ENCODE measurements at regions not wholly inside any gene's neighbourhood (a gene's known extent, or its start where the extent isn't known, plus 50 kb on each side); places are given as distances from the start of the nearest gene placed in this dataset.
A peak's percentile ranks its signal among the peaks of the same experiment; 100 is the strongest.
"Not testable (repeated sequence)": the region's sequence is repeated elsewhere in the genome, so short reads cannot be mapped to it uniquely, and the experiment has no call there.

GRCh38 chr13:84645196-84646012 lies 763.1 kb upstream of the SLITRK1 start:
- no peak for DNase-seq (ENCODE audit: low read depth in 3 of 3, low spot score in 2 of 3)

GRCh38 chr13:84641491-84641890 lies 759.2 kb upstream of the SLITRK1 start:
- no peak for DNase-seq (ENCODE audit: low read depth in 3 of 3, low spot score in 2 of 3)

GRCh38 chr13:84640691-84641090 lies 758.4 kb upstream of the SLITRK1 start:
- no peak for DNase-seq (ENCODE audit: low read depth in 3 of 3, low spot score in 2 of 3)

- DNase-seq (ENCODE audit: low read depth in 3 of 3, low spot score in 2 of 3) = no peak
These were observed 748.2 kb upstream of the SLITRK1 start for GRCh38 chr13:84630476-84630875.

GRCh38 chr13:84616864-84617263 lies 734.6 kb upstream of the SLITRK1 start:
- DNase-seq (ENCODE audit: low read depth in 3 of 3, low spot score in 2 of 3) = no peak

GRCh38 chr13:84609716-84610115 lies 727.4 kb upstream of the SLITRK1 start:
- DNase-seq (ENCODE audit: low read depth in 3 of 3, low spot score in 2 of 3) = no peak

GRCh38 chr13:84607261-84608013 lies 725.2 kb upstream of the SLITRK1 start:
- DNase-seq (ENCODE audit: low read depth in 3 of 3, low spot score in 2 of 3) = no peak

- no peak for DNase-seq (ENCODE audit: low read depth in 3 of 3, low spot score in 2 of 3)
These were observed 724.3 kb upstream of the SLITRK1 start for GRCh38 chr13:84606616-84607015.

GRCh38 chr13:84605927-84606326 lies 723.7 kb upstream of the SLITRK1 start:
- no peak for DNase-seq (ENCODE audit: low read depth in 3 of 3, low spot score in 2 of 3)

GRCh38 chr13:84591444-84591843 lies 709.2 kb upstream of the SLITRK1 start:
- DNase-seq (ENCODE audit: low read depth in 3 of 3, low spot score in 2 of 3) = no peak

- no peak for DNase-seq (ENCODE audit: low read depth in 3 of 3, low spot score in 2 of 3)
These were observed 708.4 kb upstream of the SLITRK1 start for GRCh38 chr13:84590663-84591062.

- no peak for DNase-seq (ENCODE audit: low read depth in 3 of 3, low spot score in 2 of 3)
These were observed 705.7 kb upstream of the SLITRK1 start for GRCh38 chr13:84588023-84588422.

- DNase-seq (ENCODE audit: low read depth in 3 of 3, low spot score in 2 of 3) = not testable (repeated sequence)
These were observed 697.6 kb upstream of the SLITRK1 start for GRCh38 chr13:84579901-84580300.

- peak in 1 of 3 donors; percentile 2 for DNase-seq (ENCODE audit: low read depth in 3 of 3, low spot score in 2 of 3)
These were observed 692.6 kb upstream of the SLITRK1 start for GRCh38 chr13:84574851-84575250.

GRCh38 chr13:84571264-84571663 lies 689.0 kb upstream of the SLITRK1 start:
- no peak for DNase-seq (ENCODE audit: low read depth in 3 of 3, low spot score in 2 of 3)

GRCh38 chr13:84570831-84571230 lies 688.6 kb upstream of the SLITRK1 start:
- no peak for DNase-seq (ENCODE audit: low read depth in 3 of 3, low spot score in 2 of 3)

- DNase-seq (ENCODE audit: low read depth in 3 of 3, low spot score in 2 of 3) = no peak
These were observed 687.1 kb upstream of the SLITRK1 start for GRCh38 chr13:84569366-84569765.

- no peak for DNase-seq (ENCODE audit: low read depth in 3 of 3, low spot score in 2 of 3)
These were observed 685.6 kb upstream of the SLITRK1 start for GRCh38 chr13:84567848-84568247.

GRCh38 chr13:84566780-84567179 lies 684.5 kb upstream of the SLITRK1 start:
- no peak for DNase-seq (ENCODE audit: low read depth in 3 of 3, low spot score in 2 of 3)

GRCh38 chr13:84563611-84564010 lies 681.3 kb upstream of the SLITRK1 start:
- DNase-seq (ENCODE audit: low read depth in 3 of 3, low spot score in 2 of 3) = no peak

GRCh38 chr13:84553227-84553626 lies 671.0 kb upstream of the SLITRK1 start:
- DNase-seq (ENCODE audit: low read depth in 3 of 3, low spot score in 2 of 3) = peak in 2 of 3 donors; percentile 16 to 17

- DNase-seq (ENCODE audit: low read depth in 3 of 3, low spot score in 2 of 3) = peak in 2 of 3 donors; percentile 8 to 38
These were observed 661.7 kb upstream of the SLITRK1 start for GRCh38 chr13:84543962-84544361.
